ENCODE measurements at regions not wholly inside any gene's neighbourhood (a gene's known extent, or its start where the extent isn't known, plus 50 kb on each side); places are given as distances from the start of the nearest gene placed in this dataset.

GRCh38 chr1:8261398-8261762, 56.5 kb upstream of the SLC45A1 start:
- no peak for TF ChIP-seq CTCF (IDR thresholded peaks at IDR 0.05; ENCODE audit: poor library complexity, severe bottlenecking)
- no peak for TF ChIP-seq REST (IDR thresholded peaks at IDR 0.05; ENCODE audit: borderline replicate concordance)
- TF ChIP-seq POLR2AphosphoS5 (IDR thresholded peaks at IDR 0.05), result no peak
